ENCODE measurements at regions not wholly inside any gene's neighbourhood (a gene's known extent, or its start where the extent isn't known, plus 50 kb on each side); places are given as distances from the start of the nearest gene placed in this dataset.

- Histone ChIP-seq H3K27me3 (peaks cover 8% of the 10 kb centered on the region), H3K4me1 (no peaks in the 10 kb centered on the region), H3K9me3 (no peaks in the 10 kb centered on the region), H3K36me3 (no peaks in the 10 kb centered on the region), H3K4me3 (no peak overlapping the region), H3K27ac (no peak overlapping the region)
- no peak for ATAC-seq
- no peak for TF ChIP-seq EP300 (IDR thresholded peaks at IDR 0.05)
- TF ChIP-seq CTCF (IDR thresholded peaks at IDR 0.05): no peak
- no peak for TF ChIP-seq POLR2AphosphoS5 (IDR thresholded peaks at IDR 0.05)
- no peak for TF ChIP-seq POLR2A (IDR thresholded peaks at IDR 0.05)
- 17 to 43% methylated on average over 1 to 2 of the region's 7 CpGs for WGBS, 2 donors (ENCODE audit: low coverage in 1 of 2)
Observed at GRCh38 chr12:66066137-66066928, 64.2 kb downstream of the LLPH start.

- WGBS, 2 donors (ENCODE audit: low coverage in 1 of 2): 63 to 76% methylated on average over 3 of the region's 3 CpGs
- ATAC-seq: no peak
- H3K4me3 ChIP-seq: no peak overlapping the region
- H3K27ac ChIP-seq: no peak overlapping the region
- no peaks in the 10 kb centered on the region for H3K36me3 ChIP-seq
- no peaks in the 10 kb centered on the region for H3K9me3 ChIP-seq
- TF ChIP-seq CTCF (IDR thresholded peaks at IDR 0.05) (no peak), EP300 (IDR thresholded peaks at IDR 0.05) (no peak), POLR2AphosphoS5 (IDR thresholded peaks at IDR 0.05) (no peak), POLR2A (IDR thresholded peaks at IDR 0.05) (no peak)
- peaks cover 8% of the 10 kb centered on the region for H3K27me3 ChIP-seq
- no peaks in the 10 kb centered on the region for H3K4me1 ChIP-seq
Observed at GRCh38 chr12:66065641-66066136, 64.9 kb downstream of the LLPH start.

- Histone ChIP-seq H3K27ac (no peak overlapping the region), H3K4me1 (no peaks in the 10 kb centered on the region), H3K4me3 (no peak overlapping the region), H3K36me3 (no peaks in the 10 kb centered on the region), H3K27me3 (peaks cover 8% of the 10 kb centered on the region), H3K9me3 (no peaks in the 10 kb centered on the region)
- 85% methylated on average over 3 of the region's 3 CpGs; no CpG with 5 or more reads in 1 of the 2 donors for WGBS, 2 donors (ENCODE audit: low coverage in 1 of 2)
- no peak for ATAC-seq
- TF ChIP-seq POLR2A (IDR thresholded peaks at IDR 0.05) (no peak), CTCF (IDR thresholded peaks at IDR 0.05) (no peak), POLR2AphosphoS5 (IDR thresholded peaks at IDR 0.05) (no peak), EP300 (IDR thresholded peaks at IDR 0.05) (no peak)
Observed at GRCh38 chr12:66065150-66065549, 65.4 kb downstream of the LLPH start.

GRCh38 chr12:66063916-66064315 lies 66.6 kb downstream of the LLPH start:
- H3K27ac ChIP-seq: no peak overlapping the region
- H3K4me3 ChIP-seq: no peak overlapping the region
- no peaks in the 10 kb centered on the region for H3K9me3 ChIP-seq
- WGBS, 2 donors (ENCODE audit: low coverage in 1 of 2): 63 to 87% methylated on average over 3 of the region's 3 CpGs
- ATAC-seq: no peak
- TF ChIP-seq EP300 (IDR thresholded peaks at IDR 0.05) (no peak), CTCF (IDR thresholded peaks at IDR 0.05) (no peak), POLR2A (IDR thresholded peaks at IDR 0.05) (no peak), POLR2AphosphoS5 (IDR thresholded peaks at IDR 0.05) (no peak)
- H3K36me3 ChIP-seq: no peaks in the 10 kb centered on the region
- H3K27me3 ChIP-seq: peaks cover 8% of the 10 kb centered on the region
- no peaks in the 10 kb centered on the region for H3K4me1 ChIP-seq

GRCh38 chr12:66062290-66062625 lies 68.3 kb downstream of the LLPH start:
- 72 to 84% methylated on average over 2 to 3 of the region's 3 CpGs for WGBS, 2 donors (ENCODE audit: low coverage in 1 of 2)
- Histone ChIP-seq H3K27ac (no peak overlapping the region), H3K9me3 (no peaks in the 10 kb centered on the region), H3K4me3 (no peak overlapping the region), H3K36me3 (no peaks in the 10 kb centered on the region), H3K4me1 (no peaks in the 10 kb centered on the region), H3K27me3 (peaks cover 8% of the 10 kb centered on the region)
- TF ChIP-seq CTCF (IDR thresholded peaks at IDR 0.05) (no peak), EP300 (IDR thresholded peaks at IDR 0.05) (no peak), POLR2A (IDR thresholded peaks at IDR 0.05) (no peak), POLR2AphosphoS5 (IDR thresholded peaks at IDR 0.05) (no peak)
- no peak for ATAC-seq
